H1 (cell line): ENCODE measurements at regions not wholly inside any gene's neighbourhood (a gene's known extent, or its start where the extent isn't known, plus 50 kb on each side); places are given as distances from the start of the nearest gene placed in this dataset.

ENCODE experiments used
- CHD1 ChIP-seq: IDR thresholded peaks from 2 replicates; pipeline ENCODE4 v1.6.1; 2012; ENCODE audit warnings: low read depth, low read length, improper control_type of control experiment
- JUND ChIP-seq: IDR thresholded peaks from 2 replicates; pipeline ENCODE4 v1.6.1; 2011; ENCODE audit warnings: mild to moderate bottlenecking, improper control_type of control experiment, low read length
- RNF2 ChIP-seq: fragments of 200-900, 300-1000 bp; sonication (generic); IDR thresholded peaks from 2 replicates; pipeline ENCODE4 v1.7.1; 2016; ENCODE audit warnings: borderline replicate concordance, low read depth, mild to moderate bottlenecking, antibody characterized with exemption, low read length; ENCODE audit not compliant: poor library complexity, severe bottlenecking; ENCODE audit errors: missing control alignments
- SIRT6 ChIP-seq: IDR thresholded peaks from one replicate; pipeline ENCODE4 v1.7.1; 2012; ENCODE audit warnings: low read length, inconsistent platforms
- TF ChIP-seq, protein P1 (sequence below), 3 experiments: IDR thresholded peaks; 1 replicate in 2 of 3; 2 replicates in 1 of 3; pipeline versions ENCODE4 v1.5.1 to v1.6.1; 2011; ENCODE audit warnings: low read length in 3 of 3, mild to moderate bottlenecking in 3 of 3, inconsistent platforms in 2 of 3, low read depth in 1 of 3, moderate library complexity in 1 of 3; ENCODE audit not compliant: insufficient read depth in 1 of 3; ENCODE audit errors: control extremely low read depth in 1 of 3
- TF ChIP-seq, protein P2 (sequence below): IDR thresholded peaks from 2 replicates; pipeline ENCODE4 v1.6.1; 2011; ENCODE audit warnings: low read length, improper control_type of control experiment

DNA sequence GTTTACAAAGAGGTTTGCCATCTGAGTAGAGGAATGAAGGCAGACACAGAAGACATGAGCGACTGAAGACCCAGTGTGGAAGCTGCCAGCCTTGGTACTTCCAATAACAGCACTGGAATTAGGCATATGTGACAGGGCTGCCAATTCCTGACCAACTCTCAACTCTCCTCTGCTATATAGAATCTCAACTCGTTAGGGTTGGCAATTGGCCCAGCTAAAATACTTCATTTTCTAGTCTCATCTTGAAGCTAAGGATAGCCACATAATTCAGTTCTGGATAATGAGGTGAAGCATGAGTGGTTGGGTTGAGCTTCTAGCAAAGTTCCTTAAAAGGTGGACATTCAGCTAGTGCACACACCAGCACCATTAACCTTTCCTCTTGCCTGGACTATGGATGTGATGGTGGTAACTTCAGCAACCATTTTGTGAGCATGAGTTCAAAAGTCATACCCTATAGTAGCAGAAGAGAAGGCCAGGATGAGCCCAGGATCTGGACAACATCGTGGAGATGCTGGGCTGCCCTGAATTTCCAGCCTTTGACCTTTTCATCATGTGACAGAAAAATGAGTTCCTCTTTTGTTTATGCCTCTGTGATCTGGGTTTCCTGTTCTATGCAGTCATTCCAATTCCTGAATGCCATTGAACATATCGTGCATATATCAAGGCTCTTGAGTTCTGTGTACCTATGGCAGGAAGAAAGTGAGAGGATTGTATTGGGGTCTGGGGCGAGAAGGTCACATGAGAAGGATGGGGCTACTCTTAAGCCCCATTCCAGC lies 68.1 kb upstream of the HAAO start (continued):
- TF ChIP-seq, protein P1, sequence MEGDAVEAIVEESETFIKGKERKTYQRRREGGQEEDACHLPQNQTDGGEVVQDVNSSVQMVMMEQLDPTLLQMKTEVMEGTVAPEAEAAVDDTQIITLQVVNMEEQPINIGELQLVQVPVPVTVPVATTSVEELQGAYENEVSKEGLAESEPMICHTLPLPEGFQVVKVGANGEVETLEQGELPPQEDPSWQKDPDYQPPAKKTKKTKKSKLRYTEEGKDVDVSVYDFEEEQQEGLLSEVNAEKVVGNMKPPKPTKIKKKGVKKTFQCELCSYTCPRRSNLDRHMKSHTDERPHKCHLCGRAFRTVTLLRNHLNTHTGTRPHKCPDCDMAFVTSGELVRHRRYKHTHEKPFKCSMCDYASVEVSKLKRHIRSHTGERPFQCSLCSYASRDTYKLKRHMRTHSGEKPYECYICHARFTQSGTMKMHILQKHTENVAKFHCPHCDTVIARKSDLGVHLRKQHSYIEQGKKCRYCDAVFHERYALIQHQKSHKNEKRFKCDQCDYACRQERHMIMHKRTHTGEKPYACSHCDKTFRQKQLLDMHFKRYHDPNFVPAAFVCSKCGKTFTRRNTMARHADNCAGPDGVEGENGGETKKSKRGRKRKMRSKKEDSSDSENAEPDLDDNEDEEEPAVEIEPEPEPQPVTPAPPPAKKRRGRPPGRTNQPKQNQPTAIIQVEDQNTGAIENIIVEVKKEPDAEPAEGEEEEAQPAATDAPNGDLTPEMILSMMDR (IDR thresholded peaks at IDR 0.05; ENCODE audit: control extremely low read depth in 1 of 3, insufficient read depth in 1 of 3, low read depth in 1 of 3, low read length in 3 of 3) = no peak
- TF ChIP-seq RNF2 = no peak
- no peak for TF ChIP-seq JUND
- TF ChIP-seq, protein P2, sequence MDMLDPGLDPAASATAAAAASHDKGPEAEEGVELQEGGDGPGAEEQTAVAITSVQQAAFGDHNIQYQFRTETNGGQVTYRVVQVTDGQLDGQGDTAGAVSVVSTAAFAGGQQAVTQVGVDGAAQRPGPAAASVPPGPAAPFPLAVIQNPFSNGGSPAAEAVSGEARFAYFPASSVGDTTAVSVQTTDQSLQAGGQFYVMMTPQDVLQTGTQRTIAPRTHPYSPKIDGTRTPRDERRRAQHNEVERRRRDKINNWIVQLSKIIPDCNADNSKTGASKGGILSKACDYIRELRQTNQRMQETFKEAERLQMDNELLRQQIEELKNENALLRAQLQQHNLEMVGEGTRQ = no peak
- no peak for TF ChIP-seq CHD1
- TF ChIP-seq SIRT6 = no peak
